Natural killer cell (primary cell): ENCODE measurements at regions not wholly inside any gene's neighbourhood (a gene's known extent, or its start where the extent isn't known, plus 50 kb on each side); places are given as distances from the start of the nearest gene placed in this dataset.
"Not testable (repeated sequence)": the region's sequence is repeated elsewhere in the genome, so short reads cannot be mapped to it uniquely, and the experiment has no call there.

Source experiments
- ATAC-seq, 3 donors: fragments of 150-1000 bp in 2 of 3; fragments of 200-7000 bp in 1 of 3; cut with Tn5 transposase; 1 replicate in 1 of 3; 2 replicates in 2 of 3; pipeline ENCODE4 v1.10.0; 2021; ENCODE audit warnings: mild to moderate bottlenecking in 2 of 3, moderate library complexity in 2 of 3
- DNase-seq, 2 donors: peaks; one replicate each; pipeline versions ENCODE4 v3.0.0 to v3.0.0-alpha.2; 2013 to 2021; ENCODE audit warnings: mixed read lengths in 1 of 2
- H3K27ac ChIP-seq: one replicate; pipeline ENCODE4 v1.5.1; 2013; ENCODE audit warnings: mild to moderate bottlenecking, low read length
- H3K27me3 ChIP-seq: one replicate; pipeline ENCODE4 v1.6.1; 2013; ENCODE audit warnings: low read length; ENCODE audit not compliant: control insufficient read depth, insufficient read depth
- H3K36me3 ChIP-seq: one replicate; pipeline ENCODE4 v1.6.1; 2013; ENCODE audit warnings: low read length; ENCODE audit not compliant: control insufficient read depth, insufficient read depth
- H3K4me1 ChIP-seq: one replicate; pipeline ENCODE4 v1.6.1; 2013; ENCODE audit warnings: low read length; ENCODE audit not compliant: control insufficient read depth, insufficient read depth
- H3K4me3 ChIP-seq: one replicate; pipeline ENCODE4 v1.5.1; 2013; ENCODE audit warnings: low read length
- H3K9me3 ChIP-seq: one replicate; pipeline ENCODE4 v1.6.1; 2013; ENCODE audit warnings: low read length; ENCODE audit not compliant: control insufficient read depth, insufficient read depth
- H3K27ac Mint-ChIP-seq, 2 donors: one replicate each; pipeline ENCODE4 v1.8.0; 2022; ENCODE audit warnings: mild to moderate bottlenecking in 2 of 2, mixed read lengths in 2 of 2, moderate library complexity in 1 of 2
- H3K27me3 Mint-ChIP-seq, 2 donors: one replicate each; pipeline ENCODE4 v1.8.0; 2022; ENCODE audit warnings: low read depth in 2 of 2, mixed read lengths in 2 of 2
- H3K36me3 Mint-ChIP-seq: one replicate; pipeline ENCODE4 v1.8.0; 2022; ENCODE audit warnings: mixed read lengths
- H3K4me1 Mint-ChIP-seq, 2 donors: one replicate each; pipeline ENCODE4 v1.8.0; 2022; ENCODE audit warnings: mixed read lengths in 2 of 2
- H3K4me3 Mint-ChIP-seq: one replicate; pipeline ENCODE4 v1.8.0; 2022; ENCODE audit warnings: mild to moderate bottlenecking, moderate library complexity, mixed read lengths
- H3K9me3 Mint-ChIP-seq, 2 donors: one replicate each; pipeline ENCODE4 v1.8.0; 2022; ENCODE audit warnings: mixed read lengths in 2 of 2
- WGBS: methylation state at CpG from one replicate; pipeline ENCODE4 v1.1.7; 2013; ENCODE audit warnings: missing lambda C conversion rate; ENCODE audit not compliant: insufficient coverage; 5-methylcytosine and 5-hydroxymethylcytosine counted together
- intact Hi-C: fragments of 100-400 bp; cut with micrococcal nuclease; formaldehyde crosslinking; loops from one replicate; pipeline ENCODE4 v1.14.2; 2022
- TF ChIP-seq, protein P1 (sequence below): fragments of 200-600 bp; IDR thresholded peaks from one replicate; pipeline ENCODE4 v1.8.0; 2022; ENCODE audit warnings: antibody characterized with exemption

DNA sequence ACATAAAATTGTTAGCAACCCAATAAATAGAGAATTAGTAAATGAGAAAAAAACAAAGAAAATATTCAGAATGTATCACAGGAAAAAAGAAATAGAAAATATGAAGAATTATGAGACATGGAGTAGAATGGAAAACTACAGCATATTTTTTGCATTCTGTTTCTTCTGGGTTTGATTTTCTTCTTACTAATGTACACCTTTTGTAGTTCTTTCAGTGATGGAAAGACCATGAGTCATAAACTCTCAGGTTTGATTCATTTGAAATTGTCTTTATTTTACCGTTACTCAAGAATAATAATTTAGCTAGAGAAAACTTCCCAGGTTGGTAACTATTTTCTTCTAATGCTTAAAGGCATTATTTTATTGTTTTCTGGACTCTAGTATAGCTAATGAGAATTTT, 90.3 kb upstream of the TMEM170B start:
- Mint-ChIP-seq H3K36me3 (no peaks in the 10 kb centered on the region), H3K27me3 (peaks cover 9 to 45% of the 10 kb centered on the region in 2 donors), H3K4me1 (no peaks in the 10 kb centered on the region), H3K27ac (no peak overlapping the region), H3K4me3 (no peak overlapping the region), H3K9me3 (no peaks in the 10 kb centered on the region)
- WGBS = no CpG with 5 or more reads among the region's 1 CpG
- intact Hi-C loops = no loop called here
- Histone ChIP-seq H3K36me3 (no peaks in the 10 kb centered on the region), H3K9me3 (no peaks in the 10 kb centered on the region), H3K27me3 (peaks cover 3% of the 10 kb centered on the region), H3K27ac (no peak overlapping the region), H3K4me3 (no peak overlapping the region), H3K4me1 (no peaks in the 10 kb centered on the region)
- DNase-seq (no peak), ATAC-seq (no peak)
- TF ChIP-seq, protein P1, sequence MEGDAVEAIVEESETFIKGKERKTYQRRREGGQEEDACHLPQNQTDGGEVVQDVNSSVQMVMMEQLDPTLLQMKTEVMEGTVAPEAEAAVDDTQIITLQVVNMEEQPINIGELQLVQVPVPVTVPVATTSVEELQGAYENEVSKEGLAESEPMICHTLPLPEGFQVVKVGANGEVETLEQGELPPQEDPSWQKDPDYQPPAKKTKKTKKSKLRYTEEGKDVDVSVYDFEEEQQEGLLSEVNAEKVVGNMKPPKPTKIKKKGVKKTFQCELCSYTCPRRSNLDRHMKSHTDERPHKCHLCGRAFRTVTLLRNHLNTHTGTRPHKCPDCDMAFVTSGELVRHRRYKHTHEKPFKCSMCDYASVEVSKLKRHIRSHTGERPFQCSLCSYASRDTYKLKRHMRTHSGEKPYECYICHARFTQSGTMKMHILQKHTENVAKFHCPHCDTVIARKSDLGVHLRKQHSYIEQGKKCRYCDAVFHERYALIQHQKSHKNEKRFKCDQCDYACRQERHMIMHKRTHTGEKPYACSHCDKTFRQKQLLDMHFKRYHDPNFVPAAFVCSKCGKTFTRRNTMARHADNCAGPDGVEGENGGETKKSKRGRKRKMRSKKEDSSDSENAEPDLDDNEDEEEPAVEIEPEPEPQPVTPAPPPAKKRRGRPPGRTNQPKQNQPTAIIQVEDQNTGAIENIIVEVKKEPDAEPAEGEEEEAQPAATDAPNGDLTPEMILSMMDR = no peak

DNA sequence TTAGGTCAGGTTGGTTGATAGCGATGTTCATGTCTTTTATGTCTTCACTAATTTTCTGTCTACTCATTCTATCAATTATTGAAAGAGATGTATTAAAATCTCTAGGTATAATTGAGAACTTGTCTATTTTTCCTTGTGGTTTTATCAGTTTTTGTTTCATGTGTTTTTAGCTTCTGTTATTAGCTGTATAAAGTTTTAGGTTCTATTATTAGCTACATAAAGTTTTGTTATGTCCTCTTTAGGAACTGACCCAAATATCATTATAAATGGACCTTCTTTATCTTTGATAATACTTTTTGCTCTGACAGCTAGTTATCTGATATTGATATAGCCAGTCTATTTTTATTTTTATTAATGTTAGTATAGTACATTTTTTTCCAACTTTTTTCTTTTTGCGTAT, 92.4 kb upstream of the TMEM170B start:
- no peaks in the 10 kb centered on the region for H3K4me1 ChIP-seq
- no peak overlapping the region for H3K4me3 Mint-ChIP-seq
- intact Hi-C loops = no loop called here

DNA sequence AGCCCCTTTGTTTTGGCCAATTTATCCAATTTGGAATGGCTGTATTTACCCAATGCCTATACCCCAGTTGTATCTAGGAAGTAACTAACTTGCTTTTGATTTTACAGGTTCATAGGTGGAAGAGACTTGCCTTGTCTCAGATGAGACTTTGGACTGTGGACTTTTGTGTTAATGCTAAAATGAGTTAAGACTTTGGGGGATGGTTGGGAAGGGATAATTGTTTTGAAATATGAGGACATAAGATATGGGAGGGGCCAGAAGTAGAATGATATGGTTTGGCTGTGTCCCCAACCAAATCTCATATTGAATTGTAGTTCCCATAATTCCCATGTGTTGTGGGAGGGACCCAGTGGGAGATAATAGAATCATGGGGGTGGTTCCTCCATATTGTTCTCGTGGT, 94.4 kb upstream of the TMEM170B start:
- H3K4me3 Mint-ChIP-seq, H3K27ac ChIP-seq, H3K9me3 Mint-ChIP-seq, H3K27me3 ChIP-seq, H3K36me3 Mint-ChIP-seq, intact Hi-C loops, H3K27ac Mint-ChIP-seq, H3K36me3 ChIP-seq, H3K9me3 ChIP-seq, H3K4me3 ChIP-seq, ATAC-seq, H3K4me1 ChIP-seq, DNase-seq: not testable (repeated sequence)
- peaks cover 17 to 18% of the 10 kb centered on the region in 2 donors for H3K4me1 Mint-ChIP-seq
- 71% methylated on average over 1 of the region's 1 CpG for WGBS
- peaks cover 6 to 27% of the 10 kb centered on the region in 2 donors for H3K27me3 Mint-ChIP-seq

More for the DNA sequence above, 92.4 kb upstream of the TMEM170B start:
- no peak overlapping the region for H3K27ac ChIP-seq
- no CpG with 5 or more reads among the region's 2 CpGs for WGBS
- H3K9me3 ChIP-seq = no peaks in the 10 kb centered on the region
- no peak for ATAC-seq
- no peak for DNase-seq
- no peaks in the 10 kb centered on the region for H3K36me3 ChIP-seq
- TF ChIP-seq, protein P1 = no peak
- Mint-ChIP-seq H3K27ac (no peak overlapping the region), H3K9me3 (no peaks in the 10 kb centered on the region), H3K27me3 (peaks cover 6 to 39% of the 10 kb centered on the region in 2 donors), H3K4me1 (no peaks in the 10 kb centered on the region), H3K36me3 (no peaks in the 10 kb centered on the region)
- H3K27me3 ChIP-seq = peaks cover 3% of the 10 kb centered on the region
- no peak overlapping the region for H3K4me3 ChIP-seq

DNA sequence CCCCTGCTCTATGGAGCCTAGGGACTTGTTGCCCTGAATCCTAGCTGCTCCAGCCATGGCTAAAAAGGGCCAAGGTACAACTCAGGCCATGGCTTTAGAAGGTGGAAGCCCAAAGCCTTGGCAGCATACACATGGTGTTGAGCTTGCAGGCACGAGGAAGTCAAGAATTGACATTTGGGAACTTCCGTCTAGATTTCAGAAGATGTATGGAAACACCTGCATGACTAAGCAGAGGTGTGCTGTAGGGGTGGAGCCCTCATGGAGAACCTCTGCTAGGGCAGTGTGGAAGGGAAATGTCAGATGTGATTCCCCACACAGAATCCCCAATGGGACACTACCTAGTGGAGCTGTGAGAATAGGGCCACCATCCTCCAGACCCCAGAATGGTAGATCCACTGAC, 95.1 kb upstream of the TMEM170B start:
- H3K27me3 Mint-ChIP-seq = peaks cover 6 to 27% of the 10 kb centered on the region in 2 donors
- H3K27ac ChIP-seq = no peak overlapping the region
- no peak overlapping the region for H3K4me3 ChIP-seq
- intact Hi-C loops = no loop called here
- no peak overlapping the region for H3K4me3 Mint-ChIP-seq
- H3K27me3 ChIP-seq = no peaks in the 10 kb centered on the region
- H3K4me1 ChIP-seq = no peaks in the 10 kb centered on the region
- no peaks in the 10 kb centered on the region for H3K36me3 Mint-ChIP-seq
- DNase-seq (no peak), ATAC-seq (no peak)
- no peaks in the 10 kb centered on the region for H3K9me3 Mint-ChIP-seq
- H3K27ac Mint-ChIP-seq = no peak overlapping the region
- no peaks in the 10 kb centered on the region for H3K36me3 ChIP-seq
- H3K4me1 Mint-ChIP-seq = peaks cover 21 to 22% of the 10 kb centered on the region in 2 donors
- no peaks in the 10 kb centered on the region for H3K9me3 ChIP-seq
- TF ChIP-seq, protein P1 = no peak
- WGBS = 91% methylated on average over 2 of the region's 2 CpGs
